ENCODE measurements at regions not wholly inside any gene's neighbourhood (a gene's known extent, or its start where the extent isn't known, plus 50 kb on each side); places are given as distances from the start of the nearest gene placed in this dataset.
"Not testable (repeated sequence)": the region's sequence is repeated elsewhere in the genome, so short reads cannot be mapped to it uniquely, and the experiment has no call there.

GRCh38 chr9:31188496-31188895 lies 1195.9 kb upstream of the ACO1 start:
- no peak overlapping the region for H3K4me3 ChIP-seq (ENCODE audit: low read depth, low read length)
- TF ChIP-seq, protein P1, sequence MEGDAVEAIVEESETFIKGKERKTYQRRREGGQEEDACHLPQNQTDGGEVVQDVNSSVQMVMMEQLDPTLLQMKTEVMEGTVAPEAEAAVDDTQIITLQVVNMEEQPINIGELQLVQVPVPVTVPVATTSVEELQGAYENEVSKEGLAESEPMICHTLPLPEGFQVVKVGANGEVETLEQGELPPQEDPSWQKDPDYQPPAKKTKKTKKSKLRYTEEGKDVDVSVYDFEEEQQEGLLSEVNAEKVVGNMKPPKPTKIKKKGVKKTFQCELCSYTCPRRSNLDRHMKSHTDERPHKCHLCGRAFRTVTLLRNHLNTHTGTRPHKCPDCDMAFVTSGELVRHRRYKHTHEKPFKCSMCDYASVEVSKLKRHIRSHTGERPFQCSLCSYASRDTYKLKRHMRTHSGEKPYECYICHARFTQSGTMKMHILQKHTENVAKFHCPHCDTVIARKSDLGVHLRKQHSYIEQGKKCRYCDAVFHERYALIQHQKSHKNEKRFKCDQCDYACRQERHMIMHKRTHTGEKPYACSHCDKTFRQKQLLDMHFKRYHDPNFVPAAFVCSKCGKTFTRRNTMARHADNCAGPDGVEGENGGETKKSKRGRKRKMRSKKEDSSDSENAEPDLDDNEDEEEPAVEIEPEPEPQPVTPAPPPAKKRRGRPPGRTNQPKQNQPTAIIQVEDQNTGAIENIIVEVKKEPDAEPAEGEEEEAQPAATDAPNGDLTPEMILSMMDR (IDR thresholded peaks at IDR 0.05; ENCODE audit: borderline replicate concordance, insufficient read depth, low read depth, low read length), result no peak

- TF ChIP-seq, protein P1 (IDR thresholded peaks at IDR 0.05; ENCODE audit: borderline replicate concordance, insufficient read depth, low read depth, low read length), result no peak
- no peak overlapping the region for H3K4me3 ChIP-seq (ENCODE audit: low read depth, low read length)
These were observed 1173.4 kb upstream of the ACO1 start for GRCh38 chr9:31210978-31211570.

GRCh38 chr9:31229976-31230375 lies 1154.5 kb upstream of the ACO1 start:
- H3K4me3 ChIP-seq (ENCODE audit: low read depth, low read length), result not testable (repeated sequence)

DNA sequence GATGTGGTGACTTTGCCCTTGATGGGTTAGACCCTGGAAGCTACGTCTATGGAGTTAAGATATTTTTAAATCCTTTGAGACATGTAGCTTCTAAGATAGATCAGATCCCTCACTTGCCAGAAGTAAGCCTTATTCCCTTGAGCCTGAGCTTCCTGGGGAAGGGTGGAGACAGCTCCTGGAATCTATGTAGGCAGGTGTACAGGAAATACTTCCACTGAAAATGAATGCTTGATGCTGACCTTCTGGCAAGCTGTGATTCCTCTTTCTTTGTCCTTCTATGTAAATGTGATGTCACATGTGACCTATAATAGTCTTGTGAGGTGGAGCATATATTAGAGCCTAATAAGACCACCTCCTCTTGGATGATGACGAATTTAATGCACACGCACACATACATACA lies 1152.0 kb upstream of the ACO1 start:
- TF ChIP-seq, protein P1 (IDR thresholded peaks at IDR 0.05; ENCODE audit: borderline replicate concordance, insufficient read depth, low read depth, low read length), result no peak
- no peak overlapping the region for H3K4me3 ChIP-seq (ENCODE audit: low read depth, low read length)

GRCh38 chr9:31236344-31236743 lies 1148.1 kb upstream of the ACO1 start:
- TF ChIP-seq, protein P1 (IDR thresholded peaks at IDR 0.05; ENCODE audit: borderline replicate concordance, insufficient read depth, low read depth, low read length), result no peak
- no peak overlapping the region for H3K4me3 ChIP-seq (ENCODE audit: low read depth, low read length)

DNA sequence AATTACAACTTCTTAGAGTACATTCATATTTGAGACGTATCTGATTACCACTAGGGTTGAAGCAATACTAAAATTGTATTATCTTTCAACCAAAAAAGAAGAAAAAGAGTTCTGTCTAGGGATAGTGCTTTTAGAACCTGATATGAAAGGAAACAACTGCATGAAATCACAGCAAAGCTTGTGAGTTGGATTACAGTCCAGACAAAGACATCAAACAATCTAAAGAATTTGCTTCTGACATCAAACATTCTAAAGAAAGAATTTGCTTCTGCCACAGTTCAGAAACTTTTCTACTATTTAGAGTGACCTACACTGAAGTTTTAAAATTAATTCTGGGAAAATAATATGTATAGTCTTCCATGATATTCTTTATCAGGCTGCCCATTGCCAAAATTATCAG lies 1141.1 kb upstream of the ACO1 start:
- TF ChIP-seq, protein P1 (IDR thresholded peaks at IDR 0.05; ENCODE audit: borderline replicate concordance, insufficient read depth, low read depth, low read length), result no peak
- H3K4me3 ChIP-seq (ENCODE audit: low read depth, low read length), result no peak overlapping the region

DNA sequence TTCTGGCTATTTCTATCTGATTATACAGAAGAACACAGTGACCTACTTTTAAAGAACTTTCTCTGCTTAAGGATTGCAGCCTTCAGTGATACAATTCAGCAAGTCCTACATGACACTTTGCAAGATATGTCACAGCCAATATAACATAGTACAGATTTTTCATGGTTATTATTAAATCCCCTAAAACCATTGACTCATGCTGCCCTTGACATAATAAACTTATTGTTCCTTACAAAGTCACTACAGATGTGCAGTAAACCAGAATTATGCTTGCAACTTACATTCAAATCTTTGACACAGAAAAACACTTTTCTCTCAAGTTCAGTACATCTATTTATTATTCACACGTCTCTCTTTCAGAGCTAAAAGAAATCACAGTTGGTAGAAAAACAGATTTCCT lies 1136.3 kb upstream of the ACO1 start:
- TF ChIP-seq, protein P1 (IDR thresholded peaks at IDR 0.05; ENCODE audit: borderline replicate concordance, insufficient read depth, low read depth, low read length), result no peak

GRCh38 chr9:31251386-31251785 lies 1133.1 kb upstream of the ACO1 start:
- H3K4me3 ChIP-seq (ENCODE audit: low read depth, low read length), result no peak overlapping the region
- TF ChIP-seq, protein P1 (IDR thresholded peaks at IDR 0.05; ENCODE audit: borderline replicate concordance, insufficient read depth, low read depth, low read length), result no peak

More for the DNA sequence above, 1136.3 kb upstream of the ACO1 start:
- no peak overlapping the region for H3K4me3 ChIP-seq (ENCODE audit: low read depth, low read length)

Measured in GM12875 (cell line).